DMS153 treated with DMSO at 0.1 percent for 48 hours (cell line): ENCODE measurements at regions not wholly inside any gene's neighbourhood (a gene's known extent, or its start where the extent isn't known, plus 50 kb on each side); places are given as distances from the start of the nearest gene placed in this dataset.

ENCODE experiments used
- DNase-seq: peaks from one replicate; lab custom pipeline; 2025; ENCODE audit not compliant: unreplicated experiment; lab: John Stamatoyannopoulos, UW

DNA sequence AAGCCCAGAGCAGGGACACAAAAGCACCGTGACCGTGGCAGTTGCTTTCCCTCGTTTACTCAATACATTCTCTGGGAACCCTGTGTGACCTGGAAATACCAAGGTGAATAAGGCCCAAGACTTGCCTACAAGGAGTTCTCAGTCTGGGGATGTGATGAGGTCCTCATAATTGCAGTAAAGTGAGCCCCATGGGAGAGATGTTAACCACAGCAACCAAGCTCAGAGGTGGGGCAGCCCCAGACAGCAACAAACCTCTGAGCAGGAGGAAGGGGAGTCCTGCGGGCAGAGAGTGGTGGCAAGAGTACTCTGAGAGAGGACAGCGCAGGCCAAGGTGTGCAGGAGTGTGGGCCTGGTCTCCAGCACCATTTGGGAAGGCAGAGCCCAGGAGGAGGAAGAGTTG, 91.6 kb downstream of the TTC32 start:
- DNase-seq: no peak

DNA sequence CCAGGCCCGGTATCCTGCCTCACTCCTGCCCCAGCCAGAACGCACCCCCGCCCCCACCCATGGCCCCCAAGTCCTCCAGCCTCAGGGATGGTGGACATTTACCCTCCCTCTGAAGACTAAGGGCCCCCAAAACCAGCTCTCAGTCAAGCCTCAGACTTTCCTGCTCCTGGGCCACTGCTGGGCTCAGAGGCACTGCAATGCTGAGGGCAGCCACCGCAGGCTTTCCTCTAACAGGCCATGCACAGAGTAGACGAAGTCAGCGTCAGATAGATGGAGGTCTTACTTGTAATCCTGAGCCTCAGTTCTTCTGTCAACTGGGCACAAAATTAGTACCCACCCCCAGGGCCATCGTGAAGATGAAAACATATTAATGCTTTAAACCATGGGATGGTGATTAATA, 92.6 kb downstream of the TTC32 start:
- DNase-seq: no peak

GRCh38 chr2:19807866-19808265, 93.9 kb downstream of the TTC32 start:
- no peak for DNase-seq

GRCh38 chr2:19807346-19807745, 94.4 kb downstream of the TTC32 start:
- no peak for DNase-seq

DNA sequence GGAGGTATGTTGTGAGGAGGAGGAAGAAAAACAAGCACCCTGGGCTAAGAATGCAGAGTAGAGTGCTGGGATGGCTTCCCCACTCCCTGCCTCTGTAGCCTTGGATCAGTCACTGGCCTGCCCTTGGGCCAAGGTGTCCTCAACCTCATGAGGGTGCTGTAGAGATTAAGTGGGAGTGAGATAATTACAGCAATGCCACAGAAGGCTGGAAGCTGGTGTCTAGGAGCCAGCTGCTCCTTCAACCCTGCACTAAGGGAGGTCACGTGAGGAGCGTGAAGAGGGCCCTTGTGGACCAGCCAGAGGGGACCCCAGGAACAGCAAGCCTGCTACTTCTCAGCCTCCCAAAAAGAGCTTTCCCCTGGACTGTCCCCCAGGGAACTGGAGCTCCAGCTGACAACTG, 95.2 kb downstream of the TTC32 start:
- no peak for DNase-seq

DNA sequence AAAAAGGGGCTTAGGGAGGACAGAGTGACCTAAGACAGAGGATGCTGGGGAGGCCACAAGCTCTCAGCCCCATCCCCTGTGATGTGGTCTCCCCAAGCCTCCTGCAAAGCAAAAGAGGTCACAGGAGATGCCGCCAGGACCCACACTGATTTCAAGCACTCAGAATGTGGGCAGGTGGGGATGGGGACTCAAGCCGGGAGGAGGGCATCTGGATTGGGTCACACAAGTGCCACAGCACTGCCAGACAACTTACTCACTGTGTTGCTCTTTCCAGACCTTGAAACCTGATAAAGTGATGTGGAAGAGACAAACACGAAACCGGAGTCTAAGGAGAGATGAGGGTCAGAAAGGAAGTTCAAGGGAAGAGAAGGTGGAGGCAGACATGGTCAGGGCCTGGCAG, 95.7 kb downstream of the TTC32 start:
- no peak for DNase-seq

- no peak for DNase-seq
Observed at GRCh38 chr2:19805266-19805665, 96.5 kb downstream of the TTC32 start.

- no peak for DNase-seq
Observed at GRCh38 chr2:19804639-19805260, 97.0 kb downstream of the TTC32 start.

- no peak for DNase-seq
Observed at GRCh38 chr2:19802086-19802841, 99.5 kb downstream of the TTC32 start.

DNA sequence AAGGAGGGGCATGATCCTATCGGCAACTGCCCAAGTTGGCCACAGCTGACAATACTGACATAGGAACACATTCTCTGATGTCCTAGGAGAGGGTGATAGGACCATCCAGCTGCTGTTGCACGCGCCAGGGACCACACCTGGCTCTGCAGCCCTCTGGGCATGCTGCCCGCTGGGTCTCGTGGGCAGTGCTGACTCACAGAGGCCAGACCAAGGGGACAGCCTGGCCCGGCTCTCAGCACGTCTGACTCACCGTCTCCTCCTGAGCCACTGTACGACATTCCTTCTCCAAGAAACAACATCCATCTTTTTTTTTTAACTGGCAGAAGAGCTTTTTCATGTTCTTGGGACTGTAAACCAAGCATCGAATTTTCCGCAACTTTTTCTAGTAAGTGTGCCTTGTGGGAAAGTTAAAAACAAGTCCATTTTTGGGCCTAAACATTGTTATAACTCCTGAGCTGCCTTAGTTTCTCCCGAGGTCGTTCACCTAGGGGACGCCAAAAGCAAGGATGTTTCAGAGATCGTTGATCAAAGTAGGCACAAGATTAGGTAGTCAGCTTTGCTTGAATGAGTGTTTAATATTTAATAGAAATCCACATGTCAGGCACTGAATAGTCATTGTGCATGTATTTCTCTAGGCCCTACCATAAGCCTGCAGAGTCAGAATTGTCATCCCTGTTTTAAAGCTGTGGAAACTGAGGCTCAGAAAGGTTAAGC, 100.3 kb downstream of the TTC32 start:
- no peak for DNase-seq

- DNase-seq: no peak
Observed at GRCh38 chr2:19800796-19801195, 101.0 kb downstream of the TTC32 start.

GRCh38 chr2:19799881-19800780, 101.7 kb downstream of the TTC32 start:
- no peak for DNase-seq

DNA sequence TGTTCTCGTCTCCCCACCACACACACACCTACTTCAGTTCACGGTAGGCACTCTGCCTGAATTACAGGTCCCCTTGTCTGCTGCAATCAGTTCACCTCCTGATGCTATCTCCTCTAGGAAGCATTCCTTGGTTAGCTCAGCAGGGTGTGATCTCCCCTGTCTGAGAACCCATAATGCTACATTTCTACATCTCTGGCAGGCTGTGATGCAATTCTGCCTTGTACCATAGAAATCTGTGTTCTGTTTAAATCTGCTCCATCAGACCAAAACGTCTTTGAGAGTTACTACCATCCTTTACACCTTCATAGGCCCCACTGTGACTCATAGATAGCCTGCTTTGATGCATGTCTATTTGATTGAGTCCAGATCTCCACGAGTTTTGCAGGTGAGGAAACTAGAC, 103.9 kb downstream of the TTC32 start:
- no peak for DNase-seq

GRCh38 chr2:19797243-19797810, 104.5 kb downstream of the TTC32 start:
- DNase-seq: no peak

DNA sequence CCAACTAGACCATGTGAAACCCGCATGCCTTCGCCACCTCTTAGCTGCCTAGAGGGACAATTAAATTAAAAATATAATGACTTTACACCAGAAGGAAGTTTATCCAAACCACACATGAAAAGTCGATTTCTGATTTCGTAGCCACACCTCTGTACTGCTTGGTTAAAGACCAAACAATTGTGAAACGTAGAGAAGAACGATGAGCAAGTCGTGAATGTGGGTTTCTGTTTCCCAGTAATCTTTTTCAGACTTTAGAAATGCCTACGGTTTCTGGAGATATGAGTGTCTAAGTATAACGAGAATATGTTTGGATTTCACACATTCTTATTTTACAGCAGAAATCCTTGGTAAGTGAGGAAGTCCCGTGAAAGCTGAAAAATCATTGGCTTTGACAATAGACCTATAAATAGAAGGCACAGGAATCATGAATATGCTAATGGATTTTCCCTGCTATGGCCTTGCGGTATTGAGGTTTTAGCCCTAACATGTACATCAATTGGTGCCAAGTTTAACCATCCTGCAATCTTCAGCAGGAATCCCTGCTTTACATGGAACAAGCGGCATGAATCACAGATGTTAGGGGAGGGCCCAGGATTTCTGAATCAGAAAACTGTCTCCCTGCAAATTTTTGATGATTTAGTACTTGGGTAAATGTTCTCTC, 105.6 kb downstream of the TTC32 start:
- no peak for DNase-seq

DNA sequence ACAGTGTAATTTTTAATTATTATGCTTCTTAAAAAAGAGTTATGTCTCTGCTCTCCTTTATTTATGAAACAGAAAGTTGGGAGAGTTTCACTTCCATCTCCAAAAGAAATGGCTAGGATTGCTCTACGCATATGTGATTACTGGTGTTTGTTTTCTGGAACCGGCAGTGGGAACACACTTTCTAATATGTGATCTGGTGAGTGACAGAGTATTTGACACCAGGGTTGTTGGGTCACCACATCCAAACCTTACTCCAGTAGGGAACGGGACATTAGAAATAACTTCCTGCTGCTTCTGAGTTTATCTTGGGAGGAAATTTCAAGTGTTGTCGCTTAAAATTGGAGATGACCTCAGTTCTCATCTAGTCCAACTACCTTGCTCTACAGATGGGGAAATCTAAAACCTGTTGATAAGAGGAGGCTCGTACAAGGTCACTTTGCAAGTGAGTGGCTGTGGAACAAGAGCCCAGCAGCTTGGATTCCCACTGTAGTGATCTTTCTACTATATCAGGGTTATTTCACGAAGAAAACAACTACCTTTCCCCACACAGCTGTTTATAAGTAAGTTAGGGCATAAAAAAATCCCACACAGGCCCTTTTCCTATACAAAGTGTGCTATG, 108.5 kb downstream of the TTC32 start:
- no peak for DNase-seq

- no peak for DNase-seq
Observed at GRCh38 chr2:19790291-19790690, 111.5 kb downstream of the TTC32 start.

DNA sequence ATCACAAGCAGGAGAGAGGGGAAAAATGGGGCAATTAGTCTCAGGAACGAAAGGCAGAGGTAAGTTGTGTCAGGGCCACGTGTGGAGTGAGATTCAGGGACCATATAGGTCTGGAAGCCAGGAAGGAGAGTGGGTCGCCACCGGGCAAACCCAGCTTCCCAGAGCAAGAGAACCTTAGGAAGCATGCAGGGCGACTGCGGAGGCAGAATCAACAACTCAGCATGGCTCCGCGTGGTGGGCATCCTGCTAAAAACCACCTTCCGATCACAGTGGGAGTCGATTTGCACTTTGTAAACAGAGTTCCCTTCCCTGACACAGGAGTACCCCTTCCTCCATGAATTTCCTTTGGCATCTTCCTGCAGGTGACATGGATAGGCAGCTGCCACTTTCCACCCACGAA, 114.6 kb downstream of the TTC32 start:
- no peak for DNase-seq

GRCh38 chr2:19786408-19787058, 115.2 kb downstream of the TTC32 start:
- no peak for DNase-seq
